SU-DHL-6 (cell line): ENCODE measurements at regions not wholly inside any gene's neighbourhood (a gene's known extent, or its start where the extent isn't known, plus 50 kb on each side); places are given as distances from the start of the nearest gene placed in this dataset.

Source experiments
- H2AFZ ChIP-seq: fragments of 200-600 bp; sonication (generic); 2 replicates; pipeline ENCODE4 v1.6.1; 2014; ENCODE audit warnings: low read depth, mild to moderate bottlenecking, moderate library complexity, mixed read lengths, antibody characterized with exemption, low read length; ENCODE audit not compliant: severe bottlenecking
- H3F3A ChIP-seq: fragments of 200-600 bp; shearing (Covaris generic); 2 replicates; pipeline ENCODE4 v1.6.0; 2016; ENCODE audit warnings: antibody characterized with exemption, mild to moderate bottlenecking; ENCODE audit not compliant: insufficient read depth
- H3K27ac ChIP-seq: fragments of 200-600 bp; sonication (generic); 2 replicates; pipeline ENCODE4 v1.5.1; 2016; ENCODE audit warnings: low read depth, mild to moderate bottlenecking, low read length, moderate library complexity, mixed read lengths
- H3K27me3 ChIP-seq: fragments of 200-600 bp; sonication (generic), shearing (Covaris generic); 2 replicates; pipeline ENCODE4 v1.6.0; 2014; ENCODE audit warnings: mild to moderate bottlenecking, low read length
- H3K36me3 ChIP-seq: fragments of 200-600 bp; sonication (generic); 2 replicates; pipeline ENCODE4 v1.6.1; 2014; ENCODE audit warnings: mild to moderate bottlenecking, low read length, mixed read lengths
- H3K4me2 ChIP-seq: fragments of 300-600, 200-600 bp; shearing (Covaris generic), sonication (generic); 2 replicates; pipeline ENCODE4 v1.6.0; 2014; ENCODE audit warnings: low read length, low read depth, mild to moderate bottlenecking; ENCODE audit not compliant: poor library complexity, severe bottlenecking
- H3K4me3 ChIP-seq: fragments of 200-600 bp; sonication (generic); 2 replicates; pipeline ENCODE4 v1.5.1; 2014; ENCODE audit warnings: antibody characterized with exemption, low read length, mild to moderate bottlenecking, mixed read lengths; ENCODE audit not compliant: insufficient read depth, poor library complexity, severe bottlenecking
- H3K79me2 ChIP-seq: fragments of 200-600 bp; sonication (generic); 2 replicates; pipeline ENCODE4 v1.6.1; 2014; ENCODE audit warnings: mild to moderate bottlenecking, low read length, moderate library complexity; ENCODE audit not compliant: insufficient read depth
- H3K9ac ChIP-seq: fragments of 200-600 bp; sonication (generic); 2 replicates; pipeline ENCODE4 v1.7.0; 2014; ENCODE audit warnings: mild to moderate bottlenecking, low read length
- H3K9me2 ChIP-seq: fragments of 200-600 bp; sonication (generic); replicated peaks from 2 replicates; pipeline ENCODE4 v1.6.1; 2014; ENCODE audit warnings: low read length; ENCODE audit not compliant: insufficient read depth
- H3K9me3 ChIP-seq: fragments of 200-600 bp; sonication (generic); 2 replicates; pipeline ENCODE4 v1.6.1; 2014; ENCODE audit warnings: low read length, mixed read lengths; ENCODE audit not compliant: insufficient read depth
- H4K20me1 ChIP-seq: fragments of 200-600 bp; sonication (generic); 2 replicates; pipeline ENCODE4 v1.6.1; 2014; ENCODE audit warnings: low read depth, mild to moderate bottlenecking, antibody characterized with exemption, low read length, moderate library complexity, mixed read lengths
- CTCF ChIP-seq: fragments of 200-600 bp; sonication (generic); IDR thresholded peaks from one replicate; pipeline ENCODE4 v1.5.1; 2017; ENCODE audit warnings: antibody characterized with exemption, mild to moderate bottlenecking, low read length, moderate library complexity; ENCODE audit not compliant: insufficient read depth, poor library complexity, severe bottlenecking
- EZH2phosphoT487 ChIP-seq: fragments of 200-600 bp; sonication (generic), shearing (Covaris generic); conservative IDR thresholded peaks from 2 replicates; pipeline ENCODE4 v1.6.1; 2018; ENCODE audit warnings: mild to moderate bottlenecking, antibody characterized with exemption, low read length, moderate library complexity, mixed read lengths

GRCh38 chr6:90894285-90895130 is 307.6 kb upstream of the MAP3K7 start:
- Histone ChIP-seq H3K9me2 (no peaks in the 10 kb centered on the region), H3K36me3 (no peaks in the 10 kb centered on the region), H4K20me1 (no peaks in the 10 kb centered on the region), H3K79me2 (no peaks in the 10 kb centered on the region), H3K4me3 (no peak overlapping the region), H3K9me3 (no peaks in the 10 kb centered on the region), H3K4me2 (no peak overlapping the region), H3K27ac (no peak overlapping the region), H3F3A (no peaks in the 10 kb centered on the region), H3K9ac (no peak overlapping the region), H2AFZ (no peak overlapping the region), H3K27me3 (no peaks in the 10 kb centered on the region)
- no peak for TF ChIP-seq CTCF
- TF ChIP-seq EZH2phosphoT487, result no peak

GRCh38 chr6:90893400-90893799 is 306.5 kb upstream of the MAP3K7 start:
- H3K27ac ChIP-seq, result no peak overlapping the region
- H3K36me3 ChIP-seq, result no peaks in the 10 kb centered on the region
- no peaks in the 10 kb centered on the region for H3K79me2 ChIP-seq
- no peak overlapping the region for H2AFZ ChIP-seq
- H3K9me2 ChIP-seq, result no peaks in the 10 kb centered on the region
- H3K4me3 ChIP-seq, result no peak overlapping the region
- H3K4me2 ChIP-seq, result no peak overlapping the region
- no peaks in the 10 kb centered on the region for H3F3A ChIP-seq
- H4K20me1 ChIP-seq, result no peaks in the 10 kb centered on the region
- no peaks in the 10 kb centered on the region for H3K9me3 ChIP-seq
- TF ChIP-seq CTCF (no peak), EZH2phosphoT487 (no peak)
- no peak overlapping the region for H3K9ac ChIP-seq
- H3K27me3 ChIP-seq, result no peaks in the 10 kb centered on the region

DNA sequence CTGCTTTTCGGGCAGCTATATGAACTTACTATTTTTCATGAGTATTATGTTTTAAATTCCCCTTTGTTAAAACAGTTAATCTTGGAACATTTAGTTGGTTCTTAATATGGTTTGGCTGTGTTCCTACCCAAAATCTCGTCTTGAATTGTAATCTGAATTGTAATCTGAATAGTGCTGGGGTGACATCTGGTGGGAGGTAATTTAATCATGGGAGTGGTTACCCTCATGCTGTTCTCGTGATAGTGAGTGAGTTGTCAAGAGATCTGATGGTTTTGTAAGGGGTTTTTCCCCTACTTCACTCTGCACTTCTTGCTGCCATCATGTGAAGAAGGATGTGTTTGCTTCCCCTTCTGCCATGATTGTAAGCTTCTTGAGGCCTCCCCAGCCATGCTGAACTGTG is 305.4 kb upstream of the MAP3K7 start:
- Histone ChIP-seq H3F3A (no peaks in the 10 kb centered on the region), H3K9ac (no peak overlapping the region), H3K27me3 (no peaks in the 10 kb centered on the region), H3K36me3 (no peaks in the 10 kb centered on the region), H3K79me2 (no peaks in the 10 kb centered on the region), H3K27ac (no peak overlapping the region), H4K20me1 (no peaks in the 10 kb centered on the region), H3K4me2 (no peak overlapping the region), H3K9me3 (no peaks in the 10 kb centered on the region), H2AFZ (no peak overlapping the region), H3K4me3 (no peak overlapping the region), H3K9me2 (no peaks in the 10 kb centered on the region)
- no peak for TF ChIP-seq CTCF
- no peak for TF ChIP-seq EZH2phosphoT487
